Posterior cingulate gyrus (tissue), 11 donors: ENCODE measurements at regions not wholly inside any gene's neighbourhood (a gene's known extent, or its start where the extent isn't known, plus 50 kb on each side); places are given as distances from the start of the nearest gene placed in this dataset.
"Not testable (repeated sequence)": the region's sequence is repeated elsewhere in the genome, so short reads cannot be mapped to it uniquely, and the experiment has no call there.

Experiments used
- DNase-seq, 10 donors: peaks; one replicate each; pipeline versions ENCODE4 v3.0.0 to v3.0.0-alpha.2; 2020 to 2021; ENCODE audit warnings: mixed read lengths in 3 of 10
- intact Hi-C: fragments of 100-400 bp; cut with DNase I; formaldehyde crosslinking; loops from one replicate; pipeline ENCODE4 v1.15.1; 2023

DNA sequence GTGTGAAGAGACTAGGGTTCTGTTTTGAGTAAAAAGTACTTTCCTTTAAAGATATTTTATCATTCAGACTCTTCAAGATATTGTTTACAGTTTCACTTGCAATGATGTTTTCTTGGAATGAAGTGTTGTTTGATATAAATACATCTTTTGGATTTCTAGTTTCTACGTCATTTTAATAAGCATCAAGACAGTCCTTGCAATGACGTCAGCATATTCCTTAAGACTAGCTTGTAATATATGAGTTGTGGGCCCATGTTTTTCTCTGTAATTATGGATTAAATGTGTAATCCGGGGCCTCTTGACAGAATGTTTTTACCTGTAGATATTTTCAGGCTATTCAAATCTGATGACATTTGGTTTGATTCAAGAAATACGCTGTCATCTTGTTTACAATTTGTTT is 66.1 kb downstream of the RBMX2 start:
- intact Hi-C loops, result no loop called here
- DNase-seq, result no peak

DNA sequence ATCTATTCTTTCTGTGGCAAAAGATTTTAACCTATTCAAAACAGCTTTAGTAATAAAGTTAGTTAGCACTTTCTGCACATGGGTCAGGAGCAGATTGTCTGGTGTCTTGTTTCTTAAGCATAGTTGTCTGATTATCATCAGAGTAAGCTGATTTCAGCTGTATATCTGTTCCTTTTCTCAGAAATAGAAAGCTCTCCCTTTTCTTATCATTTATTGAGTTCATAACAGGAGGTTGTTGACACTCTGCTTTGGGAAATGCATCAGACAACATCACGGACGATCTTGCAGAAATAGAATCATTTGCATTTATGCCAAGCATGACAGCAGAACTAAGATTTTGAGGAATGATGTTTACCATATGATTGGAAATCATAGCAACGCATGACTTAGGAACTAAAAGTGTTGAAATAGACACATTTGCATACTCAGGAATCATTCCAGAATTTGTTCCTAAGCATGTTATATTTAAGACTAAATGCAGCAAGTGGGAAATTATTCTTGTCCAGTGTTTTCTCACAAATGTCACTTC is 66.7 kb downstream of the RBMX2 start:
- intact Hi-C loops, result no loop called here

GRCh38 chrX:130482871-130483270 is 81.1 kb downstream of the RBMX2 start:
- intact Hi-C loops, result no loop called here

More for the DNA sequence above, 66.7 kb downstream of the RBMX2 start:
- no peak for DNase-seq

DNA sequence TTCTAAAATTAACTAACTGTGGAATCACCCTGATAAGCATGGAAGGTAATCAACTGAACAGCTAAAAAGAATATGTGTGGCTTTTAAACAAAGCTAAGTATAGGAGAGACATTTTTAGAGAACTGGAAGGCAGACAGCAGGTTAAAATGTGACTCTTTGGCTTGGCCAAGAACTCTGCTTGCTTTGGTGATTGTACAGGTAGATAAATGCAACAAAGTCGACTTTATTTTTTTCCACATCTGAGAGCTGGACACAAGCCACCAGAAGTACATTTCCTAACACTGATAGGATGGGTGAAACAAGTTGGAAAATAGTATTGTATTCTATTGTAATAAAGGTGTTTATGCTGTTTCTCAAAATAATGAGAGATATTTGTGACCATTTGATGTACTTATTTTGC is 84.1 kb downstream of the RBMX2 start:
- DNase-seq, result no peak
- intact Hi-C loops, result no loop called here

More at GRCh38 chrX:130482871-130483270, 81.1 kb downstream of the RBMX2 start:
- no peak for DNase-seq

GRCh38 chrX:130495502-130495901 is 93.7 kb downstream of the RBMX2 start:
- DNase-seq, intact Hi-C loops: not testable (repeated sequence)

- DNase-seq, result peak in 8 of 10 donors; percentile 15 to 87 (median 48)
- intact Hi-C loops, result no loop called here
Observed at GRCh38 chrX:130497531-130497930, 95.7 kb downstream of the RBMX2 start.

DNA sequence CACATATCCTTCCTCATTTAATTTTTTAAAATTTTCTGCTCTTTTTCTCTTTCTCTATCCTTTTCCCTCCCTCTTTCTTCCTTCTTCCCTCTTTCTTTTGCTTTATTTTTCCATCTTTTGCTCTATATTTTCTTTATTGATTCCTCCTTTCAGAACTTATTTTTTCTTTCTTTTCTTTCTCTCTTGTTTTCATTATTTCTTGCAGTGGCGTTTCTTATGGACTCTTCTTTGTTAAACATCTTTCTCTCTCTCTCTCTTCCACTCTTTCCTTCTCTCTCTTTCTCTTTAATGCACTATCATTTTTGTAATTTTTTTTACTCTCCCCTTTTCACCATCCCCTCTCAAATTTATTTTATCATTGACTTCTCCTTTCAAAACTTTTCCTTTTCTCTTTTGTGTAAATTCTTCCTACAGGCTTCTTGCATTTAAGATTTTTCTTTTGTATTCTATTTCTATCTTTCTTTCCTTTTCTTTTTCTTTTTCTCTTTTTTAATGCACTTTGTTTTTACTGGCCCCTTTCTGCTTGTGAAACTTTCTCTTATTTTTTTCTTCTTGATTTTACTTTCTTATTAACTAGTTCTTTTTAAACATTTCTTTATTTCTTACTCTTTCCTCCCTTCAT is 97.0 kb downstream of the RBMX2 start:
- intact Hi-C loops, result no loop called here
- no peak for DNase-seq

- DNase-seq, result no peak
- intact Hi-C loops, result no loop called here
Observed at GRCh38 chrX:130502016-130502570, 100.3 kb downstream of the RBMX2 start.

DNA sequence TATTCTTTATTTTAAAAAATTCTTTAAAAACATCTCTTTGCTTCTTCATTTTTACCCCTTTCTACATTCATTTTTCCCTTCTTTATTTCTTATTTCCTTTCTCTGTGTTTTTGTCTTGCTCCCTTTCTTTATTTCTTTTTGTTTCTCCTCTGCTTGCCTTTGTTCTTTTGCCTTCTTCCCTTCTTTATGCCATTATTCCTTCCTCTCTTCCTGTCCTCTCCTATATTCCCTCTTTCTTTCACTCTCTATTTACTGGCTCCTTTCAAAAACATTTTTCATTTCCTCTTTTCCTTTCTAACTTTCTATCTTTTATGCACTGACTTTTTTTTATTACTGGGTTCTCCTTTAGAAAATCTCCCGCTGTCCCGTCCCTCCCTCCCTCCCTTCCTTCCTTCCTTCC is 102.2 kb downstream of the RBMX2 start:
- intact Hi-C loops, result no loop called here

GRCh38 chrX:130507015-130507414 is 105.2 kb downstream of the RBMX2 start:
- no peak for DNase-seq
- intact Hi-C loops, result no loop called here

More for the DNA sequence above, 102.2 kb downstream of the RBMX2 start:
- no peak for DNase-seq

GRCh38 chrX:130512534-130512933 is 110.7 kb downstream of the RBMX2 start:
- intact Hi-C loops, DNase-seq: not testable (repeated sequence)

DNA sequence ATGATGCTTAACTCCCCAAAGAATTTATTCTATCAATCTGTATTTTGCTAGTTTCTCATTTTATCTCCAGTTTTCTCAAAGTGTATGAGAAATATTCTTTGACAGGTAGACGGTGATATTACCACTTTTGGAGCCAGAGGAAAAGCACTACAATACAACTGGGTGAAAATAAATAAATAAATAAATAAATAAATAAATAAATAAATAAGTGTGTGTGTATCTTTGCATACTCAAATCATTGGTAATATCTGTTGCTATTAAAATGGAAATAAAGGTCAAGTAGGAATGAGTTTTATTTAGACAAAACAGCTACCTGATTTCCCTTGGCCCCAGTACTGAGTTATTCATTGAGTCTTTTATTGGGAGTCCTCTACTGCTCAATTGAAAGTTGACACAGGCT is 114.3 kb downstream of the RBMX2 start:
- intact Hi-C loops, result no loop called here
- no peak for DNase-seq

GRCh38 chrX:130523460-130524394 is 121.9 kb downstream of the RBMX2 start:
- intact Hi-C loops, result no loop called here
- peak in 8 of 10 donors; percentile 33 to 90 (median 55) for DNase-seq

DNA sequence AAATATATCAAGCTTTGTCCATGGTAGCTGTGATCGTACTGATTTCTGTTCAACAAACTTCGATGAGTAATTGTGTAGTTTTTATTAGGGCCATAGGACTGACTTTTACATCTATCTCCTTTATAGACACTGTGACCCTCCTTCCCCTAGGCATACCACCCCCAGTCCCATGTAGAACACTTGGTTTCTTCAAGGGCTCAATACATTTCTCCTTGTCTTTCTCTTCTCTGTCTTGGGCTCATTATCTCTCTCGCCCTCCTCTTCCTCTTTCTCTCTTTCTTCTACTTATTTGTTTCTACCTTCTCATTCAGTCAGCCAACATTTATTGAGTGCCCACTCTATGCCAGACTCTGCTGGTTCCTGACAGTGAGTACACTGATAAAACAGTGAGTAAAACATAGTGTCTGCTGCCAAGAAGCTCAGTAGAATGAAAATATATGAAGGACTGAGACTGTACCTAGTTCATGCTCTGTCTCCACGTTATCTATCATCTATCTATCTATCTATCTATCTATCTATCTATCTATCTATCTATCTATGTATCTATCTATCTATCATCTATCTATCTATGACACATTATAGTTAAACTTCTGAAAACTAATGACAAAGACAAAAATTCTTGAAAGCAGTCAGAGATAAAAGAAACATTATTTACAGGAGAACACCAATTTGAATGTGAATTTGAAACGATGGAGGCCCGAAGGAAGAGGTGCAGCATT is 122.8 kb downstream of the RBMX2 start:
- intact Hi-C loops, result no loop called here
- no peak for DNase-seq

DNA sequence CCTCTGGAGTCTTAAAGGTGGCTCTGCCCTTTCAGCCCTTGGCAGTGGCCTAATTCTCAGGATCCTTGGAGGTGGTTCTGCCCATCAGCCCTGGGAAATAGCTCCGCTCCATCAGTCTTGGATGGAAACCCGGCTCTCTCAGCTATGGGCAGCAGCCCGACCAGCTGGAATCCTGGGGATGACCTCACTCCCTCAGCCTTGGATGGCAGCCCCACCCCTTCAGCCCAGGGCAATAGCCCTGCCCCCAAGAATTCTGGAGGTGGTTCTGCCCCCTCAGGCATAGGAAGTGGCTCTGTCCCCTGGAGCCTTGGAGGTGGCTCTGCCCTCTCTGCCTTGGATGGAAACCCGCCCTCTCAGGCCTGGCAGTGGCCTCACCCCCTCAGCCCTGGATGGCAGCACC is 127.7 kb downstream of the RBMX2 start:
- no peak for DNase-seq

GRCh38 chrX:130531066-130531465 is 129.3 kb downstream of the RBMX2 start:
- intact Hi-C loops, result loop anchor here (10.0 kb wide), 1 partner anchor 126 kb away; the partner anchor contains the start of gene RBMX2
- peak in 2 of 10 donors; percentile 16 to 53 for DNase-seq

More for the DNA sequence above, 127.7 kb downstream of the RBMX2 start:
- intact Hi-C loops, result no loop called here

GRCh38 chrX:130539721-130540321 is 138.0 kb downstream of the RBMX2 start:
- DNase-seq, result peak in 6 of 10 donors; percentile 19 to 60 (median 43)
- intact Hi-C loops, result loop anchor here (2.0 to 10.0 kb wide), 2 partner anchors 135 to 377 kb away; partner anchors contain the start of gene RBMX2

GRCh38 chrX:130543603-130544325 is 142.0 kb downstream of the RBMX2 start:
- intact Hi-C loops, result no loop called here
- no peak for DNase-seq

GRCh38 chrX:130545796-130546195 is 144.0 kb downstream of the RBMX2 start:
- intact Hi-C loops, result no loop called here
- DNase-seq, result no peak
